Activated CD8-positive, alpha-beta T cell treated with anti-CD3 and anti-CD28 coated beads for 36 hours (primary cell): ENCODE measurements at regions not wholly inside any gene's neighbourhood (a gene's known extent, or its start where the extent isn't known, plus 50 kb on each side); places are given as distances from the start of the nearest gene placed in this dataset.
"Not testable (repeated sequence)": the region's sequence is repeated elsewhere in the genome, so short reads cannot be mapped to it uniquely, and the experiment has no call there.

ENCODE experiments used
- ATAC-seq: fragments of 200-7000 bp; cut with Tn5 transposase; one replicate; pipeline ENCODE4 v1.10.0; 2021; ENCODE audit warnings: mild to moderate bottlenecking, moderate library complexity
- CTCF ChIA-PET: fragments of 350-600 bp; sonication (Branson Sonifier 250); formaldehyde crosslinking; loops from one replicate; lab custom pipeline; 2021; ENCODE audit warnings: antibody characterized with exemption; lab: Charles Lee
- POLR2A ChIA-PET: fragments of 350-600 bp; sonication (Branson Sonifier 250); formaldehyde crosslinking; loops from one replicate; lab custom pipeline; 2021; ENCODE audit warnings: antibody characterized with exemption; lab: Charles Lee
- DNase-seq: peaks from one replicate; pipeline ENCODE4 v3.0.0-alpha.2; 2020
- H3K27ac Mint-ChIP-seq: one replicate; pipeline ENCODE4 v1.8.0; 2021; ENCODE audit warnings: mild to moderate bottlenecking, mixed read lengths
- H3K27me3 Mint-ChIP-seq: one replicate; pipeline ENCODE4 v1.8.0; 2021; ENCODE audit warnings: mixed read lengths
- H3K36me3 Mint-ChIP-seq: one replicate; pipeline ENCODE4 v1.8.0; 2021; ENCODE audit warnings: low read depth, mixed read lengths
- H3K4me1 Mint-ChIP-seq: one replicate; pipeline ENCODE4 v1.8.0; 2021; ENCODE audit warnings: low read depth, mixed read lengths
- H3K4me3 Mint-ChIP-seq: one replicate; pipeline ENCODE4 v1.8.0; 2021; ENCODE audit warnings: mild to moderate bottlenecking, moderate library complexity, mixed read lengths
- H3K9me3 Mint-ChIP-seq: one replicate; pipeline ENCODE4 v1.8.0; 2021; ENCODE audit warnings: mixed read lengths
- intact Hi-C: fragments of 100-400 bp; cut with micrococcal nuclease; formaldehyde crosslinking; loops from one replicate; pipeline ENCODE4 v1.10.0; 2022
- TF ChIP-seq, protein P1 (sequence below): fragments of 200-600 bp; IDR thresholded peaks from one replicate; pipeline ENCODE4 v1.8.0; 2022; ENCODE audit warnings: antibody characterized with exemption, mild to moderate bottlenecking

DNA sequence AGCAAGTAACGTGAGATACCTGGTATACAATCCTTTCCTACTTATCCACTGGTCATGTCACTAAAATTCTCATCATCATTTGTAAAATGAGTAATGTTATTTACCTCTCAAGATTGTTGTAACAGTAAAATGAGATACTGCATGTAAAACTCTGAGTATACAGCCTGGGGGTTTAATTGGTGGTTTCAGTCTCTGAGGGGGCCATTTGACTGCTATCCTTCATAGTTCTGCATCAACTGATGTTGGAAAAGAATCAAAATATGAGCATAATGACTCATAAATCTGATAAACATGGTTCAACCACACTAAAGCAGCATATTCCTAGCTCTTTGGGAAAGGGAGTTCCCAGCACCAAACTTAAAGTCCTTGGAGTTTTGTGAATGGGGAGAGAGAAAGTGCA, 181.0 kb upstream of the GHR start:
- CTCF ChIA-PET: no interaction called here
- H3K27me3 Mint-ChIP-seq: no peaks in the 10 kb centered on the region
- POLR2A ChIA-PET: no interaction called here
- H3K4me3 Mint-ChIP-seq: no peak overlapping the region
- intact Hi-C loops: no loop called here
- no peaks in the 10 kb centered on the region for H3K36me3 Mint-ChIP-seq
- H3K27ac Mint-ChIP-seq: no peak overlapping the region
- ATAC-seq: no peak
- DNase-seq: no peak
- no peaks in the 10 kb centered on the region for H3K4me1 Mint-ChIP-seq
- H3K9me3 Mint-ChIP-seq: no peaks in the 10 kb centered on the region
- TF ChIP-seq, protein P1, sequence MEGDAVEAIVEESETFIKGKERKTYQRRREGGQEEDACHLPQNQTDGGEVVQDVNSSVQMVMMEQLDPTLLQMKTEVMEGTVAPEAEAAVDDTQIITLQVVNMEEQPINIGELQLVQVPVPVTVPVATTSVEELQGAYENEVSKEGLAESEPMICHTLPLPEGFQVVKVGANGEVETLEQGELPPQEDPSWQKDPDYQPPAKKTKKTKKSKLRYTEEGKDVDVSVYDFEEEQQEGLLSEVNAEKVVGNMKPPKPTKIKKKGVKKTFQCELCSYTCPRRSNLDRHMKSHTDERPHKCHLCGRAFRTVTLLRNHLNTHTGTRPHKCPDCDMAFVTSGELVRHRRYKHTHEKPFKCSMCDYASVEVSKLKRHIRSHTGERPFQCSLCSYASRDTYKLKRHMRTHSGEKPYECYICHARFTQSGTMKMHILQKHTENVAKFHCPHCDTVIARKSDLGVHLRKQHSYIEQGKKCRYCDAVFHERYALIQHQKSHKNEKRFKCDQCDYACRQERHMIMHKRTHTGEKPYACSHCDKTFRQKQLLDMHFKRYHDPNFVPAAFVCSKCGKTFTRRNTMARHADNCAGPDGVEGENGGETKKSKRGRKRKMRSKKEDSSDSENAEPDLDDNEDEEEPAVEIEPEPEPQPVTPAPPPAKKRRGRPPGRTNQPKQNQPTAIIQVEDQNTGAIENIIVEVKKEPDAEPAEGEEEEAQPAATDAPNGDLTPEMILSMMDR: no peak

DNA sequence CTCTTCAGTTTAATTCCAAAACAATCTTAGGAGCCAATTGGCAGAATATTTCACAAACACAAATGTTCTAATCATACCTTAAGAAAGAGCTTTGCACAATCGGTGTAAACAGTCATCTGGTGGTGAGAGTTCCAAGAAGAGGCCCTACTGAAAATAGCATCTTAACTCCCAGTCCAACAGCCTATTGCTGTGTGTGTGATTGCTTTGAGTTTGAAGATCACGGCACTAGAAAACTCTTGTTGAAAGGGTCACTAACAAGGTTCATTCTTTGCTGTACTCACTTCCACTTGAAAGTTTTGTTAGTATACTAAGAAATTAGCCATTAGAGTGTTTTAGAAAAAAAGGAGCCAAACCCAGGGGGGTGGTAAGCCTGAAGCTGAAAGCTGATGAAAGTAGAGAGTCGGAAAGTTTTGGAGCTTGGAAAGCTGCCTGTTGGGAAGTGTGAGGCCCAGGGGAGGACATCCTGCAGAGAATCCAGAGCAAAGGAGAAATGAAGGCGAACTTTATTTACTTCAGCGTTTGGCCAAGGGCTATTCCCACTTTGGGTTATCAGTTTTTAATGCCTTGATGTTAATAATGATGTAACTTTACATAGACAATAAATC, 180.3 kb upstream of the GHR start:
- intact Hi-C loops: no loop called here
- Mint-ChIP-seq H3K4me3 (no peak overlapping the region), H3K27ac (no peak overlapping the region), H3K36me3 (no peaks in the 10 kb centered on the region), H3K4me1 (no peaks in the 10 kb centered on the region), H3K27me3 (no peaks in the 10 kb centered on the region), H3K9me3 (no peaks in the 10 kb centered on the region)
- TF ChIP-seq, protein P1: no peak
- ATAC-seq: no peak
- no peak for DNase-seq
- CTCF ChIA-PET: no interaction called here
- POLR2A ChIA-PET: no interaction called here

DNA sequence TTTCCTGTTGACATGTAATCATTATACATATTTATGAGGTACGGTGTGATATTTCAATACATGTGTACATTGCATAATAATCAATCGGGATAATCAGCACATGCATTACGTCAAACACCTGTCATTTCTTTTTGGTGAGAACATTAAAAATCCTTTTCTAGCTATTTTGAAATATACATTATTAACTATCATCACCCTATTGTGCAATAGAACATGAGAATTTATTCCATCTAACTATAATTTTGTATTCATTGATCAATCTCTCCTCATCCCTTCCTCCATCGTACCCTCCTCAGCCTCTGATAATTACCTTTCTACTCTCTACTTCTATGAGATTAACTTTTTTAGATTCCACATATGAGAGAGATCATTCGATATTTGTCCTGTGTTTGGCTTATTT, 170.9 kb upstream of the GHR start:
- TF ChIP-seq, protein P1: no peak
- DNase-seq: no peak
- ChIA-PET CTCF (no interaction called here), POLR2A (no interaction called here)
- ATAC-seq: no peak
- H3K27ac Mint-ChIP-seq: no peak overlapping the region
- H3K4me1 Mint-ChIP-seq: no peaks in the 10 kb centered on the region
- intact Hi-C loops: no loop called here
- no peaks in the 10 kb centered on the region for H3K36me3 Mint-ChIP-seq
- no peaks in the 10 kb centered on the region for H3K9me3 Mint-ChIP-seq
- H3K27me3 Mint-ChIP-seq: no peaks in the 10 kb centered on the region
- no peak overlapping the region for H3K4me3 Mint-ChIP-seq

DNA sequence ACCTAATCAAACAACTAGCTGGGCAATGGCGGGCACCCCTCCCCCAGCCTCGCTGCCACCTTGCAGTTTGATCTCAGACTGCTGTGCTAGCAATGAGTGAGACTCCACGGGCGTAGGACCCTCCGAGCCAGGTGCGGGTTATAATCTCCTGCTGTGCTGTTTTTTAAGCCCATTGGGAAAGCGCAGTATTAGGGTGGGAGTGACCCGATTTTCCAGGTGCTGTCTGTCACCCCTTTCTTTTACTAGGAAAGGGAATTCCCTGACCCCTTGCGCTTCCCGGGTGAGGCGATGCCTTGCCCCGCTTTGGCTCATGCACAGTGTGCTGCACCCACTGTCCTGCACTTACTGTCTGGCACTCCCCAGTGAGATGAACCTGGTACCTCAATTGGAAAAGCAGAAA, 163.3 kb upstream of the GHR start:
- H3K36me3 Mint-ChIP-seq, intact Hi-C loops, ATAC-seq, H3K4me1 Mint-ChIP-seq, POLR2A ChIA-PET, H3K4me3 Mint-ChIP-seq, CTCF ChIA-PET, H3K27ac Mint-ChIP-seq, H3K9me3 Mint-ChIP-seq, H3K27me3 Mint-ChIP-seq, DNase-seq: not testable (repeated sequence)

DNA sequence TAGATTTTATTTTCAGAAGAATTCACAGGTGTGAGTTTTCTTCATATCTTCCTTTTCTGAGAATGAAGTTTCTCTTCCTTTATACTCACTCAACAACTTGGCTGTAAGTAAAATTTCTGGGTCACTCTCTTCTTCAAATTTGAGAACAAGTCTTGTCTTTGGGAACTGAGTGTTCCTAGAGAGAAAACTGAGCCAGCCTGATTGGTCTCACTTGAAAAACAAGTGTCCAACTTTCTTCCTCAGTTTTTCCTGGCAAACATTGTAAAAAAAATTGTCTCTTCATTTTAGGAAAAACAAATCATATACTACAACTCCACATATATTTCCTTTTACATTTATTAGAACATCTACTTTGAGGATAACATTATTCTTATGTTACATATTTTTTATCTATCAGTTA, 156.1 kb upstream of the GHR start:
- H3K4me3 Mint-ChIP-seq: no peak overlapping the region
- no peak overlapping the region for H3K27ac Mint-ChIP-seq
- ChIA-PET POLR2A (interaction anchor here (0.6 kb wide), 1 partner anchor 250 kb away, joined by 3 read pairs; no protein-coding TSS in a partner anchor), CTCF (no interaction called here)
- no peaks in the 10 kb centered on the region for H3K9me3 Mint-ChIP-seq
- no peaks in the 10 kb centered on the region for H3K27me3 Mint-ChIP-seq
- DNase-seq (no peak), ATAC-seq (no peak)
- H3K36me3 Mint-ChIP-seq: no peaks in the 10 kb centered on the region
- no peaks in the 10 kb centered on the region for H3K4me1 Mint-ChIP-seq
- intact Hi-C loops: no loop called here
- TF ChIP-seq, protein P1: no peak

DNA sequence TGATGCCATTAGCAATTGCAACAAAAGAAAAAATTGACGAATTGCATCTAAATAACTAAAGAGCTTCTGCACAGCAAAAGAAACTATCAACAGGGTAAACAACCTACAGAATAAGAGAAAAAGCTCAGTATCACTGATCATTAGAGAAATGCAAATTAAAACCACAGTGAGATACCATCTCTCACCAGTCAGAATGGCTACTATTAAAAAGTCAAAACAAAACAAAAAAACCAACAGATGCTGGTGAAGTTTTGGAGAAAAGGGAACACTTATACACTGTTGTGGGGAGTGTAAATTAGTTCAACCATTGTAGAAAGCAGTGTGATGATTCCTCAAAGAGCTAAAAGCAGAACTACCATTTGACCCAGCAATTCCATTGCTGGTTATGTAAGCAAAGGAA, 155.1 kb upstream of the GHR start:
- H3K4me1 Mint-ChIP-seq, H3K4me3 Mint-ChIP-seq, POLR2A ChIA-PET, intact Hi-C loops, H3K9me3 Mint-ChIP-seq, H3K27me3 Mint-ChIP-seq, H3K36me3 Mint-ChIP-seq, H3K27ac Mint-ChIP-seq, ATAC-seq, DNase-seq, CTCF ChIA-PET: not testable (repeated sequence)
